Left lung (tissue), 4 donors: ENCODE measurements at regions not wholly inside any gene's neighbourhood (a gene's known extent, or its start where the extent isn't known, plus 50 kb on each side); places are given as distances from the start of the nearest gene placed in this dataset.
"Not testable (repeated sequence)": the region's sequence is repeated elsewhere in the genome, so short reads cannot be mapped to it uniquely, and the experiment has no call there.

Experiments
- ATAC-seq: fragments of 200-7000 bp; cut with Tn5 transposase; one replicate; pipeline ENCODE4 v1.9.1; 2020; ENCODE audit warnings: moderate library complexity
- DNase-seq, 4 donors: peaks; one replicate each; pipeline ENCODE4 v3.0.0-alpha.2; 2013 to 2020
- H3K27ac ChIP-seq, 2 donors: fragments of 200-600 bp; sonication (generic) in 1 of 2; one replicate each; pipeline versions ENCODE4 v1.5.0 to v1.8.0; 2020 to 2021
- H3K27me3 ChIP-seq, 2 donors: fragments of 200-600 bp; sonication (generic) in 1 of 2; one replicate each; pipeline versions ENCODE4 v1.5.0 to v1.8.0; 2020 to 2021
- H3K36me3 ChIP-seq, 2 donors: fragments of 200-600 bp; sonication (generic) in 1 of 2; one replicate each; pipeline versions ENCODE4 v1.5.0 to v1.8.0; 2020 to 2021
- H3K4me1 ChIP-seq, 2 donors: fragments of 200-600 bp; one replicate each; pipeline ENCODE4 v1.8.0; 2021
- H3K4me3 ChIP-seq, 2 donors: fragments of 200-600 bp; sonication (generic) in 1 of 2; one replicate each; pipeline versions ENCODE4 v1.5.0 to v1.8.0; 2020 to 2021; ENCODE audit warnings: mild to moderate bottlenecking in 1 of 2
- H3K9me3 ChIP-seq, 2 donors: fragments of 200-600 bp; sonication (generic) in 1 of 2; one replicate each; pipeline versions ENCODE4 v1.5.0 to v1.8.0; 2020 to 2021
- intact Hi-C, 2 donors: fragments of 100-400 bp; cut with DNase I; formaldehyde crosslinking; loops; one replicate each; pipeline versions ENCODE4 v1.11.2 to v1.14.2; 2022
- TF ChIP-seq, protein P1 (sequence below), 2 donors: fragments of 200-600 bp; sonication (generic) in 1 of 2; IDR thresholded peaks; one replicate each; pipeline versions ENCODE4 v1.5.0 to v1.8.0; 2021; ENCODE audit warnings: antibody characterized with exemption in 2 of 2
- donor health status: DM: no; HTN: yes; CAD: no.
- donor health status: DM: no; HTN: no; CAD: no.

DNA sequence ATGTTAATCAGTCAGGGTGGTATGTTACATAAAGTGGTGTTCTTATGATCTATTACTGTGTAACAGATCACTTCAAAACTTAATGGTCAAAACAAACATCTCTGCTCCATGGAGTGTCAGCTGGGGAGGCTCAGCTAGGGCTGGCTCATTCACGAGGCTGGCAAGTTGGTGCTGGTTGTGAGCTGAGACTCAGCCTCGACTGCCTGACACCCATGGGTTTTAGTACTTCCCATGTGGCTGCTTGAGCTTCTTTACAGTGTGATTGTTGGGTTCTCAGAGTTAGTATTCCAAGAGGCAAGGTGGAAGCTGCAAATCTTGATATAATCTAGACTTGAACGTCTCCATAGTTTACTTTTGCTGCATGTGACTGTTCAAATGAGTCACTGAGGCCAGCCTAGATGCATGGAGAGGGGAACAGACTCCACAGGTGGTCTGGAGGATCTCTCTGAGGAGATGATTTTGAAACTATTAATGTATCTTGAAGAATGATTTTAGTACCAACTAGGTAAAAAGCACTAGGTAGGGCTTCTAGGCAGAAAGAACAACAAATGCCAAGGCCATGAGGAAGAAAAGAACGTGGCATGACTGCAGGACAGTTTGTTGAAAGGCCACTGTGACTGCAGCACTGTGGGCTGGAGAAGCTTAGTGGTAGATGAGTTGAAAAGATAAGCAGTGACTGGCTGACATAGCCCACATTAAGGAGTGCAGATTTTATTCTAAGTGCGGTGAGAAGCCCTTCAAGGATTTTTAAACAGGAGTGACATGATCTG lies 281.1 kb upstream of the PROK2 start:
- H3K9me3 ChIP-seq = peaks cover 0 to 11% of the 10 kb centered on the region in 2 donors
- TF ChIP-seq, protein P1, sequence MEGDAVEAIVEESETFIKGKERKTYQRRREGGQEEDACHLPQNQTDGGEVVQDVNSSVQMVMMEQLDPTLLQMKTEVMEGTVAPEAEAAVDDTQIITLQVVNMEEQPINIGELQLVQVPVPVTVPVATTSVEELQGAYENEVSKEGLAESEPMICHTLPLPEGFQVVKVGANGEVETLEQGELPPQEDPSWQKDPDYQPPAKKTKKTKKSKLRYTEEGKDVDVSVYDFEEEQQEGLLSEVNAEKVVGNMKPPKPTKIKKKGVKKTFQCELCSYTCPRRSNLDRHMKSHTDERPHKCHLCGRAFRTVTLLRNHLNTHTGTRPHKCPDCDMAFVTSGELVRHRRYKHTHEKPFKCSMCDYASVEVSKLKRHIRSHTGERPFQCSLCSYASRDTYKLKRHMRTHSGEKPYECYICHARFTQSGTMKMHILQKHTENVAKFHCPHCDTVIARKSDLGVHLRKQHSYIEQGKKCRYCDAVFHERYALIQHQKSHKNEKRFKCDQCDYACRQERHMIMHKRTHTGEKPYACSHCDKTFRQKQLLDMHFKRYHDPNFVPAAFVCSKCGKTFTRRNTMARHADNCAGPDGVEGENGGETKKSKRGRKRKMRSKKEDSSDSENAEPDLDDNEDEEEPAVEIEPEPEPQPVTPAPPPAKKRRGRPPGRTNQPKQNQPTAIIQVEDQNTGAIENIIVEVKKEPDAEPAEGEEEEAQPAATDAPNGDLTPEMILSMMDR (IDR thresholded peaks at IDR 0.05) = no peak
- no peak overlapping the region for H3K27ac ChIP-seq
- DNase-seq (no peak), ATAC-seq (no peak)
- intact Hi-C loops = no loop called here
- H3K36me3 ChIP-seq = no peaks in the 10 kb centered on the region
- H3K27me3 ChIP-seq = no peaks in the 10 kb centered on the region
- no peaks in the 10 kb centered on the region for H3K4me1 ChIP-seq
- H3K4me3 ChIP-seq = no peak overlapping the region

DNA sequence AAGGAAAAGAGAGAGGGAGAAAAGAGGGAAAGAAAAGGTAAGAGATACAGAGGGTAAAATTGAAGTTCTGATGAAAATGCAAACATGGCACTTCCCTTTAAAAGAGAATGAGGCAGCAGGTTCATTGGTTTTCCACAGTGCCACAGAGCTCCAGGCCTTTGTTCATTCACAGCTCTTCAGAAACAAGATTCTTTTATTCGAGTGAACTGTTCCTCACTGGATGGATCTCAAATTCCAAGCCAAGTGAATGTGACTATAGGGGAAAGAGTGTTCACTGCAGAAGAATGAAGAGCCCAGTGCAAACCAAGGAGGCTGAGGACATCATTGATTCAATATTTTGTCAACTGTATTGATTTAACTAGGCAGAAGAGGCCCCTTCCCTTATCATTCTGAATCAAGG lies 280.3 kb upstream of the PROK2 start:
- DNase-seq (no peak), ATAC-seq (no peak)
- peaks cover 0 to 11% of the 10 kb centered on the region in 2 donors for H3K9me3 ChIP-seq
- H3K27me3 ChIP-seq = no peaks in the 10 kb centered on the region
- H3K4me1 ChIP-seq = no peaks in the 10 kb centered on the region
- H3K4me3 ChIP-seq = no peak overlapping the region
- no peaks in the 10 kb centered on the region for H3K36me3 ChIP-seq
- intact Hi-C loops = no loop called here
- no peak overlapping the region for H3K27ac ChIP-seq
- TF ChIP-seq, protein P1 (IDR thresholded peaks at IDR 0.05) = no peak

DNA sequence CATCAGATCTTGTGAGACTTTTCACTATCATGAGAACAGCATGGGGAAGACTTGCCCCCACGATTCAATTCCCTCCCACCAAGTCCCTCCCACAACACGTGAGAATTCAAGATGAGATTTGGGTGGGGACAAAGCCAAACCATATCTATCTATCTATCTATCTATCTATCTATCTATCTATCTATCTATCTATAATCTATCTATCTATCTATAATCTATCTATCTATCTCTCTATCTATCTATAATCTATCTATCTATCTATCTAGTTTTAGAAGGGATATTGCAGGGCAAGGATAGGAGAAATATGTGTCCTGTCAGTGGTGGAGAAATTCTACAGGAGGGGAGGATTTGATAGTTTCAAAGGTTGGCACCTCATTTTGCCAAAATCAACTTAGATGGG lies 279.8 kb upstream of the PROK2 start:
- H3K27me3 ChIP-seq, ATAC-seq, H3K4me1 ChIP-seq, intact Hi-C loops, DNase-seq, H3K4me3 ChIP-seq, H3K36me3 ChIP-seq, H3K27ac ChIP-seq: not testable (repeated sequence)
- H3K9me3 ChIP-seq = peaks cover 0 to 11% of the 10 kb centered on the region in 2 donors

- no peak for ATAC-seq
Measured at GRCh38 chr3:72062017-72062416, 277.1 kb upstream of the PROK2 start.

DNA sequence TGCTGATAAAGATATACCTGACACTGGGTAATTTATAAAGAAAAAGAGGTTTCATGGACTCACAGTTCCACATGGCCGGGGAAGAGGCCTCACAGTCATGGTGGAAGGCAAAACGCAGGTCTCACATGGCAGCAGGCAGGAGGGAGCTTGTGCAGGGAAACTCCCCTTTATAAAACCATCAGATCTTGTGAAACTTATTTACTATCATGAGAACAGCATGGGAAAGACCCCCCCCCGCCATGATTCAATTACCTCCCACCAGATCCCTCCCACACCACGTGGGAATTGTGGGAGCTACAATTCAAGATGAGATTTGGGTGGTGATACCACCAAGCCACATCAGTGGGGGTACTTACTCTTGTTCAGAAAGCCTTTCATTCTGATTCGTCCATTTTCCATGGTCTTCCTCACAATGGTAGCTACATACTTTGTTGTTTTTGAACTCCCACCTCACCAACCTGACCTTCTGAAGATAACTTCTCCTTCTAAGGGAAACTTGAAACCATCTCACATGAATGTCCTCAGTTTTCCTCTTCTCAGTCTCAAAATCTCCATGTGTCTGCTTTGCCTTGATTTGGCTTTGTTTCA lies 275.6 kb upstream of the PROK2 start:
- no peak for ATAC-seq
- no peaks in the 10 kb centered on the region for H3K27me3 ChIP-seq
- intact Hi-C loops = no loop called here

More at GRCh38 chr3:72062017-72062416, 277.1 kb upstream of the PROK2 start:
- H3K4me3 ChIP-seq = no peak overlapping the region
- TF ChIP-seq, protein P1 (IDR thresholded peaks at IDR 0.05) = no peak
- no peak for DNase-seq
- intact Hi-C loops = no loop called here
- H3K9me3 ChIP-seq = peaks cover 0 to 11% of the 10 kb centered on the region in 2 donors
- H3K36me3 ChIP-seq = no peaks in the 10 kb centered on the region
- no peaks in the 10 kb centered on the region for H3K27me3 ChIP-seq
- no peaks in the 10 kb centered on the region for H3K4me1 ChIP-seq
- no peak overlapping the region for H3K27ac ChIP-seq

More for the DNA sequence above, 275.6 kb upstream of the PROK2 start:
- Histone ChIP-seq H3K4me1 (no peaks in the 10 kb centered on the region), H3K4me3 (no peak overlapping the region), H3K9me3 (peaks cover 0 to 11% of the 10 kb centered on the region in 2 donors), H3K27ac (no peak overlapping the region), H3K36me3 (no peaks in the 10 kb centered on the region)
- TF ChIP-seq, protein P1 (IDR thresholded peaks at IDR 0.05) = no peak
- DNase-seq = no peak
